H9 (cell line): ENCODE measurements at regions not wholly inside any gene's neighbourhood (a gene's known extent, or its start where the extent isn't known, plus 50 kb on each side); places are given as distances from the start of the nearest gene placed in this dataset.

ENCODE experiments used
- DNase-seq: peaks from one replicate; pipeline ENCODE4 v3.0.0-alpha.2; 2017
- H2AFZ ChIP-seq: one replicate; pipeline ENCODE4 v1.6.1; 2013; ENCODE audit warnings: mild to moderate bottlenecking, low read length, control low read depth, moderate library complexity
- H2AK5ac ChIP-seq: 2 replicates; pipeline ENCODE4 v1.6.1; 2013; ENCODE audit warnings: low read length, control low read depth, mixed read lengths; ENCODE audit not compliant: insufficient read length
- H2BK120ac ChIP-seq: one replicate; pipeline ENCODE4 v1.6.1; 2013; ENCODE audit warnings: low read depth, mild to moderate bottlenecking, low read length, control low read depth, inconsistent platforms; ENCODE audit not compliant: poor library complexity, severe bottlenecking
- H2BK12ac ChIP-seq: 2 replicates; pipeline ENCODE4 v1.6.1; 2013; ENCODE audit warnings: low read length, control low read depth, mixed read lengths, low read depth; ENCODE audit not compliant: insufficient read length
- H2BK15ac ChIP-seq: 2 replicates; pipeline ENCODE4 v1.6.1; 2013; ENCODE audit warnings: low read depth, low read length, control low read depth
- H2BK20ac ChIP-seq: one replicate; pipeline ENCODE4 v1.6.1; 2013; ENCODE audit warnings: low read depth, mild to moderate bottlenecking, low read length, control low read depth, inconsistent platforms; ENCODE audit not compliant: poor library complexity, severe bottlenecking
- H2BK5ac ChIP-seq: 2 replicates; pipeline ENCODE4 v1.6.1; 2013; ENCODE audit warnings: low read length, control low read depth, mixed read lengths; ENCODE audit not compliant: insufficient read length
- H3K14ac ChIP-seq: 2 replicates; pipeline ENCODE4 v1.6.1; 2013; ENCODE audit warnings: low read length, control low read depth; ENCODE audit not compliant: insufficient read depth
- H3K18ac ChIP-seq: 2 replicates; pipeline ENCODE4 v1.6.1; 2013; ENCODE audit warnings: low read depth, mild to moderate bottlenecking, mixed read lengths, low read length, control low read depth; ENCODE audit not compliant: insufficient read length
- H3K23ac ChIP-seq: 2 replicates; pipeline ENCODE4 v1.6.1; 2013; ENCODE audit warnings: low read length, control low read depth, mixed read lengths, low read depth; ENCODE audit not compliant: insufficient read length
- H3K23me2 ChIP-seq: 2 replicates; pipeline ENCODE4 v1.6.1; 2013; ENCODE audit warnings: low read depth, mild to moderate bottlenecking, mixed read lengths, low read length, control low read depth; ENCODE audit not compliant: insufficient read length, poor library complexity, severe bottlenecking
- H3K27ac ChIP-seq: 2 replicates; pipeline ENCODE4 v1.5.1; 2013; ENCODE audit warnings: low read length, control low read depth, mixed read lengths, low read depth; ENCODE audit not compliant: insufficient read length
- H3K27me3 ChIP-seq: 2 replicates; pipeline ENCODE4 v1.6.1; 2013; ENCODE audit warnings: low read length, control low read depth, inconsistent platforms; ENCODE audit not compliant: insufficient read depth
- H3K4ac ChIP-seq: 2 replicates; pipeline ENCODE4 v1.6.1; 2013; ENCODE audit warnings: low read depth, mild to moderate bottlenecking, control low read depth, inconsistent platforms, low read length, moderate library complexity
- H3K4me1 ChIP-seq: 2 replicates; pipeline ENCODE4 v1.6.1; 2013; ENCODE audit warnings: low read length, control low read depth, inconsistent platforms; ENCODE audit not compliant: insufficient read depth
- H3K4me2 ChIP-seq: 2 replicates; pipeline ENCODE4 v1.6.1; 2013; ENCODE audit warnings: low read length, control low read depth, mixed read lengths; ENCODE audit not compliant: insufficient read length, insufficient read depth
- H3K56ac ChIP-seq: 2 replicates; pipeline ENCODE4 v1.6.1; 2013; ENCODE audit warnings: low read depth, mild to moderate bottlenecking, mixed read lengths, low read length, control low read depth; ENCODE audit not compliant: insufficient read length
- H3K79me1 ChIP-seq: 2 replicates; pipeline ENCODE4 v1.6.1; 2013; ENCODE audit warnings: low read depth, mild to moderate bottlenecking, moderate library complexity, low read length, control low read depth, inconsistent platforms; ENCODE audit not compliant: insufficient read depth, poor library complexity, severe bottlenecking
- H3K79me2 ChIP-seq: 2 replicates; pipeline ENCODE4 v1.6.1; 2013; ENCODE audit warnings: low read length, control low read depth, inconsistent platforms; ENCODE audit not compliant: insufficient read depth
- H3K9ac ChIP-seq: 2 replicates; pipeline ENCODE4 v1.6.1; 2013; ENCODE audit warnings: low read length, control low read depth, mixed read lengths; ENCODE audit not compliant: insufficient read length; ENCODE audit errors: extremely low read depth
- H3K9me3 ChIP-seq: one replicate; pipeline ENCODE4 v1.6.1; 2013; ENCODE audit warnings: low read depth, low read length, inconsistent platforms; ENCODE audit not compliant: control insufficient read depth
- H3T11ph ChIP-seq: one replicate; pipeline ENCODE4 v1.6.1; 2013; ENCODE audit warnings: mild to moderate bottlenecking, low read length, control low read depth, inconsistent platforms
- H4K20me1 ChIP-seq: one replicate; pipeline ENCODE4 v1.6.1; 2013; ENCODE audit not compliant: control insufficient read depth, insufficient read length, insufficient read depth
- H4K5ac ChIP-seq: 2 replicates; pipeline ENCODE4 v1.6.1; 2013; ENCODE audit warnings: low read depth, mild to moderate bottlenecking, mixed read lengths, low read length, control low read depth; ENCODE audit not compliant: insufficient read length
- H4K8ac ChIP-seq: replicated peaks from 2 replicates; pipeline ENCODE4 v1.6.1; 2013; ENCODE audit warnings: low read length, control low read depth, mixed read lengths, low read depth; ENCODE audit not compliant: insufficient read length
- H4K91ac ChIP-seq: 2 replicates; pipeline ENCODE4 v1.6.1; 2013; ENCODE audit warnings: low read depth, mild to moderate bottlenecking, moderate library complexity, mixed read lengths, low read length, control low read depth; ENCODE audit not compliant: insufficient read length
- H3K27ac Mint-ChIP-seq, 3 experiments: 2 replicates in 2 of 3; 3 replicates in 1 of 3; pipeline ENCODE4 v1.8.0; 2020 to 2021; ENCODE audit warnings: mixed read lengths in 3 of 3, mild to moderate bottlenecking in 1 of 3, moderate library complexity in 1 of 3
- H3K27me3 Mint-ChIP-seq: 2 replicates; pipeline ENCODE4 v1.8.0; 2021; ENCODE audit warnings: low read depth, mild to moderate bottlenecking, moderate library complexity, mixed read lengths
- H3K36me3 Mint-ChIP-seq, 3 experiments: 2 replicates in 2 of 3; 3 replicates in 1 of 3; pipeline ENCODE4 v1.8.0; 2020 to 2021; ENCODE audit warnings: low read depth in 3 of 3, mixed read lengths in 3 of 3; ENCODE audit not compliant: insufficient read depth in 1 of 3
- H3K4me1 Mint-ChIP-seq, 2 experiments: 2 replicates each; pipeline ENCODE4 v1.8.0; 2020; ENCODE audit warnings: mixed read lengths in 2 of 2
- H3K4me3 Mint-ChIP-seq, 2 experiments: 2 replicates in 1 of 2; 3 replicates in 1 of 2; pipeline ENCODE4 v1.8.0; 2020 to 2021; ENCODE audit warnings: mild to moderate bottlenecking in 2 of 2, mixed read lengths in 2 of 2, moderate library complexity in 1 of 2
- H3K9me3 Mint-ChIP-seq, 2 experiments: 2 replicates in 1 of 2; 3 replicates in 1 of 2; pipeline ENCODE4 v1.8.0; 2020; ENCODE audit warnings: mild to moderate bottlenecking in 2 of 2, mixed read lengths in 2 of 2, moderate library complexity in 1 of 2
- CTCF ChIP-seq: fragments of 200-600 bp; sonication (generic); conservative IDR thresholded peaks from 3 replicates; pipeline ENCODE4 v1.8.0; 2021; ENCODE audit warnings: antibody characterized with exemption, mild to moderate bottlenecking
- WGBS: extraction: QIAGEN DNeasy Blood & Tissue Kit; methylation state at CpG from one replicate; pipeline ENCODE4 v1.1.7; 2013; ENCODE audit warnings: missing lambda C conversion rate, low lambda C conversion rate, mixed read lengths; ENCODE audit not compliant: insufficient read length; ENCODE audit errors: extremely low coverage; 5-methylcytosine and 5-hydroxymethylcytosine counted together

- H3K4me1 Mint-ChIP-seq = no peaks in the 10 kb centered on the region
- H3K79me1 ChIP-seq = no peaks in the 10 kb centered on the region
- no peak overlapping the region for H3K9ac ChIP-seq
- H3K4me2 ChIP-seq = no peak overlapping the region
- no peak overlapping the region for H2BK12ac ChIP-seq
- H3K56ac ChIP-seq = no peak overlapping the region
- H4K91ac ChIP-seq = no peak overlapping the region
- no peak overlapping the region for H3K23ac ChIP-seq
- no peak overlapping the region for H2BK20ac ChIP-seq
- H3K27ac Mint-ChIP-seq = no peak overlapping the region
- H4K8ac ChIP-seq = no peak overlapping the region
- H3K79me2 ChIP-seq = no peaks in the 10 kb centered on the region
- no peak overlapping the region for H2BK15ac ChIP-seq
- no peak overlapping the region for H3K14ac ChIP-seq
- H2BK5ac ChIP-seq = no peak overlapping the region
- H3K18ac ChIP-seq = no peak overlapping the region
- DNase-seq = no peak
- no peak overlapping the region for H2BK120ac ChIP-seq
- no peaks in the 10 kb centered on the region for H3K4me1 ChIP-seq
- no peak for TF ChIP-seq CTCF
- no peak overlapping the region for H2AK5ac ChIP-seq
- no peak overlapping the region for H3K4ac ChIP-seq
- no peak overlapping the region for H2AFZ ChIP-seq
- H3K9me3 Mint-ChIP-seq = no peaks in the 10 kb centered on the region; a peak in 2 of 5 replicates
- H3K36me3 Mint-ChIP-seq = no peaks in the 10 kb centered on the region; a peak in 1 of 7 replicates
- no peaks in the 10 kb centered on the region; the same call in 1 of the 2 replicates for H3K27me3 Mint-ChIP-seq
- H4K20me1 ChIP-seq = no peaks in the 10 kb centered on the region
- no peak overlapping the region for H3T11ph ChIP-seq
- no peaks in the 10 kb centered on the region for H3K9me3 ChIP-seq
- H3K23me2 ChIP-seq = no peaks in the 10 kb centered on the region
- H3K27ac ChIP-seq = no peak overlapping the region
- no CpG with 5 or more reads among the region's 8 CpGs for WGBS
- no peak overlapping the region for H4K5ac ChIP-seq
- H3K4me3 Mint-ChIP-seq = no peak overlapping the region
- no peaks in the 10 kb centered on the region for H3K27me3 ChIP-seq
Measured at GRCh38 chr12:58359084-58359483, 417.7 kb downstream of the ATP23 start.
